Adrenal gland (tissue), 5 donors: ENCODE measurements at regions not wholly inside any gene's neighbourhood (a gene's known extent, or its start where the extent isn't known, plus 50 kb on each side); places are given as distances from the start of the nearest gene placed in this dataset.

Source experiments
- POLR2A ChIP-seq, 2 donors: fragments of 450-650 bp; IDR thresholded peaks; one replicate each; pipeline ENCODE4 v1.6.1; 2017; ENCODE audit warnings: antibody characterized with exemption in 2 of 2, mild to moderate bottlenecking in 2 of 2, moderate library complexity in 1 of 2
- TF ChIP-seq, protein P1 (sequence below), 6 experiments: fragments of 450-650 bp in 4 of 6; fragments of 200-600 bp in 2 of 6; sonication (generic) in 1 of 6; IDR thresholded peaks; 1 replicate in 5 of 6; 2 replicates in 1 of 6; pipeline versions ENCODE4 v1.5.1 to v1.8.0; 2016 to 2021; ENCODE audit warnings: antibody characterized with exemption in 6 of 6, mild to moderate bottlenecking in 2 of 6, moderate library complexity in 1 of 6
- donor health status: DM: no; HTN: no; CAD: no.

DNA sequence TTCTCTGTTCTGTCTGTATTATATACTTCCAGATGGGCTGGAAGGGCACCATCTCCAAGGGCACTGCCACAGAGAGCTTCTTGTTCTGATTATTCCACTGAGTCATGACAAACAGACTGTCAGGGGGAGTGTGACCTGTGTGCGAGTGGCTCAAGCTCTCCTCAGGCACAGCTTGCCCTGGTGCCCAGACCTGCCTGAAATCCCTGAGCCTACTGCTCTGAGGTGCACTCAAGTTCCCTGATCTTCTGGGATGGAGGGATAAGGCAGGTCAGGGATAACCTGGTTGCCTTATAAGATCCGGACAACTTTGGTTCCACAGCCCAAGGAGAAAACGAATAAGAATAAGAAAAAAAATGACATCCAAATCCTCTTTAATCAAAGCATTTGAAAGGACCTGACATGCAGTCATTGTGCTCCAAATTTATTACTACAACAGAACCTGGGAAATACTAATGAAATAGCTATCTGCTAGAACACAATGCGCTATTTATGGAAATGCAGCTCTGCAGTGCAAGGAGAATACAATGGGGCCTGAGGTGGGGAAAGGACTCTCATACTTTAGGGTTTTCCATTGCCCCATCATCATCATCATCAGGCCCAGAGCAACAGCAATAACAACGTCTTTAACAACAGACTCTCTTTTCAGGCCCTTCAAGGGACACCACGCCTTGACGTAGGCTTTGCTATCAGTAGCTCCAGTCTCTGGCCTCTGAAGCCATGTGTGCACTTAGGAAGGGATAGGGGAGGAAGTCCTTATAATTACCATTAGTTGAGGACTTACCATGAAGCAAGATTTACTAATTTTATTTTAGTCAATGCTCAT lies 217.1 kb upstream of the KIRREL3 start:
- TF ChIP-seq, protein P1, sequence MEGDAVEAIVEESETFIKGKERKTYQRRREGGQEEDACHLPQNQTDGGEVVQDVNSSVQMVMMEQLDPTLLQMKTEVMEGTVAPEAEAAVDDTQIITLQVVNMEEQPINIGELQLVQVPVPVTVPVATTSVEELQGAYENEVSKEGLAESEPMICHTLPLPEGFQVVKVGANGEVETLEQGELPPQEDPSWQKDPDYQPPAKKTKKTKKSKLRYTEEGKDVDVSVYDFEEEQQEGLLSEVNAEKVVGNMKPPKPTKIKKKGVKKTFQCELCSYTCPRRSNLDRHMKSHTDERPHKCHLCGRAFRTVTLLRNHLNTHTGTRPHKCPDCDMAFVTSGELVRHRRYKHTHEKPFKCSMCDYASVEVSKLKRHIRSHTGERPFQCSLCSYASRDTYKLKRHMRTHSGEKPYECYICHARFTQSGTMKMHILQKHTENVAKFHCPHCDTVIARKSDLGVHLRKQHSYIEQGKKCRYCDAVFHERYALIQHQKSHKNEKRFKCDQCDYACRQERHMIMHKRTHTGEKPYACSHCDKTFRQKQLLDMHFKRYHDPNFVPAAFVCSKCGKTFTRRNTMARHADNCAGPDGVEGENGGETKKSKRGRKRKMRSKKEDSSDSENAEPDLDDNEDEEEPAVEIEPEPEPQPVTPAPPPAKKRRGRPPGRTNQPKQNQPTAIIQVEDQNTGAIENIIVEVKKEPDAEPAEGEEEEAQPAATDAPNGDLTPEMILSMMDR (IDR thresholded peaks at IDR 0.05) = no peak
- no peak for TF ChIP-seq POLR2A (IDR thresholded peaks at IDR 0.05)
